IMR-90 (cell line): ENCODE measurements at regions not wholly inside any gene's neighbourhood (a gene's known extent, or its start where the extent isn't known, plus 50 kb on each side); places are given as distances from the start of the nearest gene placed in this dataset.

Source experiments
- CEBPB ChIP-seq: IDR thresholded peaks from 2 replicates; pipeline ENCODE4 v1.6.1; 2012; ENCODE audit warnings: low read depth, low read length, improper control_type of control experiment
- CHD1 ChIP-seq: IDR thresholded peaks from 2 replicates; pipeline ENCODE4 v1.6.1; 2012; ENCODE audit warnings: low read depth, low read length, improper control_type of control experiment
- FOS ChIP-seq: fragments of 150-350 bp; IDR thresholded peaks from 2 replicates; pipeline ENCODE4 v1.6.1; 2016; ENCODE audit warnings: low read depth, low read length
- MAFK ChIP-seq: IDR thresholded peaks from 2 replicates; pipeline ENCODE4 v1.6.1; 2012; ENCODE audit warnings: low read depth, low read length, improper control_type of control experiment
- MXI1 ChIP-seq: IDR thresholded peaks from 2 replicates; pipeline ENCODE4 v1.6.1; 2012; ENCODE audit warnings: low read depth, mild to moderate bottlenecking, low read length, moderate library complexity, borderline replicate concordance
- POLR2A ChIP-seq: IDR thresholded peaks from 2 replicates; pipeline ENCODE4 v1.6.1; 2012; ENCODE audit warnings: mild to moderate bottlenecking, low read depth, low read length
- RAD21 ChIP-seq: IDR thresholded peaks from 2 replicates; pipeline ENCODE4 v1.6.1; 2012; ENCODE audit warnings: low read length, improper control_type of control experiment
- RFX5 ChIP-seq: IDR thresholded peaks from 2 replicates; pipeline ENCODE4 v1.8.0; 2012; ENCODE audit warnings: low read depth, mild to moderate bottlenecking, low read length, moderate library complexity
- SMC3 ChIP-seq: fragments of 150-350 bp; IDR thresholded peaks from 2 replicates; pipeline ENCODE4 v1.6.1; 2016; ENCODE audit warnings: low read depth, mild to moderate bottlenecking, antibody characterized with exemption, low read length, moderate library complexity
- TF ChIP-seq, protein P1 (sequence below): conservative IDR thresholded peaks from 2 replicates; pipeline ENCODE4 v1.5.1; 2012; ENCODE audit warnings: mild to moderate bottlenecking, low read depth, low read length, improper control_type of control experiment
- TF ChIP-seq, protein P2 (sequence below): fragments of 150-350 bp; IDR thresholded peaks from 2 replicates; pipeline ENCODE4 v1.6.1; 2017; ENCODE audit warnings: mild to moderate bottlenecking, antibody characterized with exemption, low read length, low read depth

DNA sequence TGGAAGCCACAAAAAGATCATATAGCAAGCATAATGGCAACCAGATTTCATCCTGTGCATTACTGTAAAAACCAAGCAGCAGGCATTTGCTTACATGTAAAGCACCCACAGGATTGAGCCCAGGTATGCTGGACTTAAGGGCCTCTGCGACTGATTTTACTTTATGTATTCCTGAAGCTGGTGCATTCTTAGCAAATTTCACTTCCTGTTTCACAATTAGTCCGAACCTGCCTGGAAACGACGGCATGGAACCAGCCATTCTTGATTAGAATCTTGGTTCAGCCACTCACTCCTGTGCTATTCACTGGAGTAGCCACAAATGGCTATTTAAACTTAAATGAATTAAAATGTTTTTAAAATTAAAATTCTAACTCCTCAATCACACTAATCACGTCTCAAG, 239.2 kb downstream of the NUAK1 start:
- TF ChIP-seq MXI1 (no peak), POLR2A (no peak), RFX5 (no peak), FOS (no peak), CEBPB (no peak), RAD21 (no peak), SMC3 (no peak), MAFK (no peak), CHD1 (no peak)
- TF ChIP-seq, protein P1, sequence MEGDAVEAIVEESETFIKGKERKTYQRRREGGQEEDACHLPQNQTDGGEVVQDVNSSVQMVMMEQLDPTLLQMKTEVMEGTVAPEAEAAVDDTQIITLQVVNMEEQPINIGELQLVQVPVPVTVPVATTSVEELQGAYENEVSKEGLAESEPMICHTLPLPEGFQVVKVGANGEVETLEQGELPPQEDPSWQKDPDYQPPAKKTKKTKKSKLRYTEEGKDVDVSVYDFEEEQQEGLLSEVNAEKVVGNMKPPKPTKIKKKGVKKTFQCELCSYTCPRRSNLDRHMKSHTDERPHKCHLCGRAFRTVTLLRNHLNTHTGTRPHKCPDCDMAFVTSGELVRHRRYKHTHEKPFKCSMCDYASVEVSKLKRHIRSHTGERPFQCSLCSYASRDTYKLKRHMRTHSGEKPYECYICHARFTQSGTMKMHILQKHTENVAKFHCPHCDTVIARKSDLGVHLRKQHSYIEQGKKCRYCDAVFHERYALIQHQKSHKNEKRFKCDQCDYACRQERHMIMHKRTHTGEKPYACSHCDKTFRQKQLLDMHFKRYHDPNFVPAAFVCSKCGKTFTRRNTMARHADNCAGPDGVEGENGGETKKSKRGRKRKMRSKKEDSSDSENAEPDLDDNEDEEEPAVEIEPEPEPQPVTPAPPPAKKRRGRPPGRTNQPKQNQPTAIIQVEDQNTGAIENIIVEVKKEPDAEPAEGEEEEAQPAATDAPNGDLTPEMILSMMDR: no peak
- TF ChIP-seq, protein P2, sequence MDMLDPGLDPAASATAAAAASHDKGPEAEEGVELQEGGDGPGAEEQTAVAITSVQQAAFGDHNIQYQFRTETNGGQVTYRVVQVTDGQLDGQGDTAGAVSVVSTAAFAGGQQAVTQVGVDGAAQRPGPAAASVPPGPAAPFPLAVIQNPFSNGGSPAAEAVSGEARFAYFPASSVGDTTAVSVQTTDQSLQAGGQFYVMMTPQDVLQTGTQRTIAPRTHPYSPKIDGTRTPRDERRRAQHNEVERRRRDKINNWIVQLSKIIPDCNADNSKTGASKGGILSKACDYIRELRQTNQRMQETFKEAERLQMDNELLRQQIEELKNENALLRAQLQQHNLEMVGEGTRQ: no peak
